ENCODE measurements at regions not wholly inside any gene's neighbourhood (a gene's known extent, or its start where the extent isn't known, plus 50 kb on each side); places are given as distances from the start of the nearest gene placed in this dataset.
"Not testable (repeated sequence)": the region's sequence is repeated elsewhere in the genome, so short reads cannot be mapped to it uniquely, and the experiment has no call there.

- no peak for DNase-seq (ENCODE audit: low read depth)
Observed at GRCh38 chr10:57168611-57169240, 807.7 kb upstream of the ZWINT start.

- no peak for DNase-seq (ENCODE audit: low read depth)
Observed at GRCh38 chr10:57165671-57166070, 804.6 kb upstream of the ZWINT start.

GRCh38 chr10:57162231-57162630 is 801.2 kb upstream of the ZWINT start:
- DNase-seq (ENCODE audit: low read depth): no peak

DNA sequence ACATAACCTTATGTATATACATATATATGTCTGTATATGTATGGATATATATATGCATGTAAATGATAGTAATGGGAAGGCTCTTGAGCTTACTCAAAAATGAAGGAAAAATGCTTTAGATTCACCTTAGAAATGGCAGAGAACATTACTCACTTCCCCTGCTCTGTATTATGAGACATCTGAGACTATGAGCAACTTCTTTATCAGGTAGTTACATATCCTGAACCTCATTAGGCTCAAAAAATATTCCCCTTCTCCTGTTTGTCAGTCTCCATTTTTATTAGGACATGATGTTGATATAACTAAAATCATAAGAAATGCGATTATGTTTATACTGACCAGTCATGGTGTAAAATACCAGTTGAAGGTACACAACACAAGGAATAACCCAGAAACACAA is 800.1 kb upstream of the ZWINT start:
- DNase-seq (ENCODE audit: low read depth): no peak

DNA sequence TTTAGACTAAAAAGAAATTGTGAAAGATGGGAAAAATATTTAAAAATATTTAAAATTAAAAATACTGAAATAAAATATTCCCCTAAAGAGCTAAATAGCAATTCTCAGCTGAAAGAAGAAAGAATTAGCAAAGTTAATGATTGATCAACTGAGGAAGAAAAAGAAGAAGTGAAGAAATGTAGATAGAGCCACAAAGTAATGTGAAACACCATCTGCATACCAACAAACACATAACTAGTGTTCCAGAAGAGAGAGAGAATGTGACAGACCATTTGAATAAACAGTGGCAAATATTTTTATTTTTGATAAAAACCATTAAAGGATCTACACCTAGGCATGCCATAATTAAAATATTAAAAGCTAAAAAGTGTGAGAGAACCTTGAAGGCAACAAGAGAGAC is 784.5 kb upstream of the ZWINT start:
- no peak for DNase-seq (ENCODE audit: low read depth)

GRCh38 chr10:57142925-57143576 is 782.0 kb upstream of the ZWINT start:
- no peak for DNase-seq (ENCODE audit: low read depth)

- no peak for DNase-seq (ENCODE audit: low read depth)
Observed at GRCh38 chr10:57141708-57142107, 780.6 kb upstream of the ZWINT start.

- DNase-seq (ENCODE audit: low read depth): no peak
Observed at GRCh38 chr10:57119684-57120083, 758.6 kb upstream of the ZWINT start.

DNA sequence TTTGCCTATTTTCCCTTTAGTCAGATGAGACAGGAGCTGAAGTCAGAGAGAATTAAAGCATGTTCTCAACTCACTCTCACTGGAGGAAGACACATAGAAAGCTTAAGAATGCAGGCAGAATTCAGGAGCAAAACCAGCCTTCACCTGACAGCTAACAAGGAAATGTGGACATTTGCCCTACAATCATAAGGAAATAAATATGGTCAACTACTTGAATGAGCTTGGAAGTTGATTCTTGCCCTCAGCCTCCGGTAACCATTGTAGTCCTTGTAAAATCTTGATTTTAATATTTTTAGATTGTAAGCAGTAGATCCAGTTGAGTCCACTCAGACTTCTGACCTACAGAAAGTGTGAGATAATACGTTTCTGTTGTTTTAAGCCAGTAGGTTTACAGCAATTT is 752.5 kb upstream of the ZWINT start:
- DNase-seq (ENCODE audit: low read depth): no peak

GRCh38 chr10:57102236-57102635 is 741.2 kb upstream of the ZWINT start:
- DNase-seq (ENCODE audit: low read depth): no peak

GRCh38 chr10:57098146-57098545 is 737.1 kb upstream of the ZWINT start:
- no peak for DNase-seq (ENCODE audit: low read depth)

- DNase-seq (ENCODE audit: low read depth): no peak
Observed at GRCh38 chr10:57096044-57096443, 735.0 kb upstream of the ZWINT start.

GRCh38 chr10:57094965-57095364 is 733.9 kb upstream of the ZWINT start:
- DNase-seq (ENCODE audit: low read depth): no peak

DNA sequence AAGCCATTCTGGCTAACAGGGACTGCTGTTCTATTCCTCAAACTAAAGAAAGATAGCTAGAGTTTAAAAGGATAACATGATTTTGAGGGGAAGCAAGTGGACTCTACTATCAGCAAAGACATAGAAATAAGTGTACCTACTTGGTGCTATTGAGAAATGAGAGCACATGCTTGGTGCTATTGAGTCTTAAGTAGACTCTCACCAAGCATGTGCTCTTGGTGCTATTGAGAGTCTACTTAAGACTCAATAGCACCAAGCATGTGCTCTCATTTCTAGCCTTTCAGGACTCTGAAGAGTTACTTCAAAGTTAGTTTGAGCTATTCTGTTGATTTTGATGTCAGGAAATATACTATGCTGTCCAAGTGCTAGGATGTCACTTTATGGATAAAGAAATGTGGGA is 733.0 kb upstream of the ZWINT start:
- DNase-seq (ENCODE audit: low read depth): no peak

DNA sequence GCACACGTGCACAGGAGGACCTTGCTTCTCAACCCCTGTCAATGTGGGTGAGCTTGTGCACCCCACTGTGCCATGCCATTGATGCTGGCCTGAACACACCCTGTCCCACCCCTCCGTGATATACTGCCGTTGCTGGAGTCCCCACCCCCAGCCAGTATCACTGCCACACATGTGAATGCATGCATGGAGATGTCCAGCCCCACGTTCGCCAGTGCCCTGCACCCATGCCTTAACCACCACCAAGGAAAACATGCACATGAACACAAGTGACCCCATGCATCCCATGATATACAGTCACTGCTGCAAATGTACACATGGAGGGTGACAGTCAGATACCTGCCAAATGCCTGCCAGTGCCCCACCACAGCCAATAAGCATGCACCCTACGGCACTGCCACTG is 692.5 kb upstream of the ZWINT start:
- no peak for DNase-seq (ENCODE audit: low read depth)

DNA sequence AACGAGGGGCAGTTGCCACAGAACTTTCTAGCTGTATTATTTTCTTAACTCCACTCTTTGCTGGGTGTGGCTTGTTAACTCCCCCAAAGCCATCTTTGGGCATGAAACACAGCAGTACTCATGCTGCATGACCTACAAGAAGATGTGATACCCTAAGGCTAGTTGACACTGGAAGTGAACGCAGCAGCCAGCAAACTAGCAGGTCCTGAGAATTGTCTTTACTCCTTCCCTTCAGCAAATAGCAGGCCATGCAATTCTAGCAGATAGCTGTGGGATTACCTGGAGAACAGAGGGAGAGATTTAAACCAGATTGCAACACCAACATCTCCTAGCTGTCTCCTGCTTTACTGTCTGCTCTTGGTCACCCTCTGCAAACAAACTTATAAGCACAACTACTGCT is 688.0 kb upstream of the ZWINT start:
- no peak for DNase-seq (ENCODE audit: low read depth)

DNA sequence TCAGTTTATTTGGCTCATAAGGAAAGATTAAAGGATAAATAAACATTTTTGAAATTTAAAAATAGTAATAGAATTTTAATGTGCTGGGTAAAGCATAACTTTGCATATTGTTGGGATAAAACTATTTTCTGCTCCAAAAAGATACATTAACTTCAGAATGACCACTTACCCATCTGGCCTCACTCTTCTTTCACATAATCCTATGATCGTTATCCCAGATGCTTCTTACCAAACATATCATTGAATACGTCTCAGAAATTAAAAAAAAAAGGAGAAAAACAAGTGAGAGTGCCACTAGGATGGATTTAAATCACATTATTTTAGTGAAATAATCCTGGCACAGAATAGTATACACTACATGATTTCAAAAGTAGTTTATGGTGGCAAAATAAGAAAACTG is 677.5 kb upstream of the ZWINT start:
- no peak for DNase-seq (ENCODE audit: low read depth)

- no peak for DNase-seq (ENCODE audit: low read depth)
Observed at GRCh38 chr10:57035310-57035709, 674.3 kb upstream of the ZWINT start.

- not testable (repeated sequence) for DNase-seq (ENCODE audit: low read depth)
Observed at GRCh38 chr10:57032301-57032700, 671.2 kb upstream of the ZWINT start.

GRCh38 chr10:57031346-57031745 is 670.3 kb upstream of the ZWINT start:
- no peak for DNase-seq (ENCODE audit: low read depth)

GRCh38 chr10:57026307-57026706 is 665.2 kb upstream of the ZWINT start:
- DNase-seq (ENCODE audit: low read depth): no peak

DNA sequence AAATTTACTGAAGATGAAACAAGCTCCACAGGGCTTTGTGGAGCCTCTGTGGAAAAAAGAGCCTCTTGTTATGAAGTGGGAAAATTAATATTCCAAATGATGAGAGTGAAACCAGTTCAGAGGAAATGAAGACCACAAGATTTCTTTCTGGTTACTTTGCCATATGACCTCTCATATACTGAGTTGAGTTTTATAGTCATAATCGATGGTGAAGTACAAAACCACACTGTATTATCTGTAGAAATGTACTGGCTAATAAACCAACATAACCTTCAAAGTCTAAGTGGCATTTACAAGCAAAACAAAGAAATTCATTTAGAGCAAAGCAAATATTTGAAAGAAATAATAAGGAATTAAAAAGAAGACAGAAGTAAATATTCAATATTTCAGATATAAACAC is 662.6 kb upstream of the ZWINT start:
- no peak for DNase-seq (ENCODE audit: low read depth)

- DNase-seq (ENCODE audit: low read depth): no peak
Observed at GRCh38 chr10:57018452-57018851, 657.4 kb upstream of the ZWINT start.

DNA sequence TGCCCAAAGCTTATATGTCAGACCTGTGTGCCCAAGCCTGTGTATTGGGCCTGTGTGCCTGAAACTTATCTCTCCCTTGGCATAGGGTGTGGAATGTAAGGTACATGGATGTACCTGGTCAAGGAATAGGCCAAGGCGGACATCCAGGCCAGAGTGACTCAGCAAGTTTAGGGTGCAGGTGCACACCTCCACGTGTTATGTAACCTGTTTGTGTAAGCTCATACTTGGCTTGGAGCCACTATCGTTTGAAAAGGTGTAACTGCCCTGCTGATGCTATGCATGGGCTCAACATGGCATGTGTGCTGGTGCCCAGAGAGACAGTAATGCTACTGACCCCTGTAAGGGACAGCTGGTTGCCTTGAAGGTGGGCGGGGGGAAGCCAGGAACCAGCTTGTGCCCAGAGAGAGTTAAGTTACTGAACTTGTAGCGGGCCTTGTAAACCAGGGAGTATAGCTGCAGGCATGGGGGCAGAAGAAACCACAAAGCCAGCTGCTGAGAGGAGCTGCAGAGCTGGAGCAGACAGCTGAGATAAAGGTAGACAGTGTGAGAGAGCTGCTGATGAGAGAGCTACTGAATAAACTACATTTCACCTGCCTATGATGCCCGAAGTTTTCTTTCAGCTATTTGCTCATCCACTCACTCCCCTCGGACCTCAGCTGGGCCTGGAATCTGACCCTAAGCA is 656.4 kb upstream of the ZWINT start:
- no peak for DNase-seq (ENCODE audit: low read depth)

All from activated T-cell treated with anti-CD3 and anti-CD28 coated beads for 48 hours (primary cell).